CD4-positive, alpha-beta memory T cell (primary cell): ENCODE measurements at regions not wholly inside any gene's neighbourhood (a gene's known extent, or its start where the extent isn't known, plus 50 kb on each side); places are given as distances from the start of the nearest gene placed in this dataset.

Experiments used
- CTCF ChIA-PET: fragments of 350-600 bp; sonication (Branson Sonifier 250); formaldehyde crosslinking; loops from one replicate; lab custom pipeline; 2021; ENCODE audit warnings: inconsistent platforms; ENCODE audit not compliant: partially characterized antibody; lab: Charles Lee
- POLR2A ChIA-PET: fragments of 350-600 bp; sonication (Branson Sonifier 250); formaldehyde crosslinking; loops from one replicate; lab custom pipeline; 2021; ENCODE audit not compliant: partially characterized antibody; lab: Charles Lee
- DNase-seq, 5 donors: peaks; one replicate each; pipeline versions ENCODE4 v3.0.0 to v3.0.0-alpha.2; 2020 to 2022; ENCODE audit warnings: mixed read lengths in 1 of 5
- H3K27ac ChIP-seq: one replicate; pipeline ENCODE4 v1.7.0; 2013; ENCODE audit warnings: low read depth, low read length
- H3K27me3 ChIP-seq: 2 replicates; pipeline ENCODE4 v1.7.0; 2013; ENCODE audit warnings: mild to moderate bottlenecking, low read length, moderate library complexity; ENCODE audit not compliant: insufficient read depth
- H3K36me3 ChIP-seq: 2 replicates; pipeline ENCODE4 v1.7.0; 2013; ENCODE audit warnings: mild to moderate bottlenecking, low read length, moderate library complexity; ENCODE audit not compliant: insufficient read depth
- H3K4me1 ChIP-seq: 2 replicates; pipeline ENCODE4 v1.7.0; 2013; ENCODE audit warnings: mild to moderate bottlenecking, low read length, moderate library complexity; ENCODE audit not compliant: insufficient read depth
- H3K4me3 ChIP-seq, 2 donors: one replicate each; pipeline ENCODE4 v1.7.0; 2013; ENCODE audit warnings: low read length in 2 of 2, mild to moderate bottlenecking in 1 of 2
- H3K9me3 ChIP-seq, 2 donors: one replicate each; pipeline ENCODE4 v1.7.0; 2013; ENCODE audit warnings: low read length in 2 of 2, control low read depth in 1 of 2; ENCODE audit not compliant: control insufficient read depth in 1 of 2
- H3K27ac Mint-ChIP-seq, 7 donors: one replicate each; pipeline ENCODE4 v1.8.0; 2020 to 2021; ENCODE audit warnings: mixed read lengths in 7 of 7, mild to moderate bottlenecking in 6 of 7, inconsistent platforms in 3 of 7, moderate library complexity in 3 of 7
- H3K27me3 Mint-ChIP-seq, 2 donors: one replicate each; pipeline ENCODE4 v1.8.0; 2020 to 2021; ENCODE audit warnings: mixed read lengths in 2 of 2
- H3K36me3 Mint-ChIP-seq, 2 donors: one replicate each; pipeline ENCODE4 v1.8.0; 2020 to 2021; ENCODE audit warnings: mixed read lengths in 2 of 2, inconsistent platforms in 1 of 2, mild to moderate bottlenecking in 1 of 2
- H3K4me1 Mint-ChIP-seq, 4 donors: one replicate each; pipeline ENCODE4 v1.8.0; 2020 to 2021; ENCODE audit warnings: mixed read lengths in 4 of 4, mild to moderate bottlenecking in 1 of 4
- H3K4me3 Mint-ChIP-seq, 8 donors: one replicate each; pipeline ENCODE4 v1.8.0; 2020 to 2021; ENCODE audit warnings: mixed read lengths in 8 of 8, mild to moderate bottlenecking in 7 of 8, moderate library complexity in 6 of 8, inconsistent platforms in 3 of 8
- H3K9me3 Mint-ChIP-seq, 8 donors: one replicate each; pipeline ENCODE4 v1.8.0; 2020 to 2021; ENCODE audit warnings: mixed read lengths in 8 of 8, mild to moderate bottlenecking in 5 of 8, inconsistent platforms in 3 of 8, moderate library complexity in 1 of 8
- intact Hi-C: fragments of 100-400 bp; cut with micrococcal nuclease; formaldehyde crosslinking; loops from one replicate; pipeline ENCODE4 v1.15.1; 2023

DNA sequence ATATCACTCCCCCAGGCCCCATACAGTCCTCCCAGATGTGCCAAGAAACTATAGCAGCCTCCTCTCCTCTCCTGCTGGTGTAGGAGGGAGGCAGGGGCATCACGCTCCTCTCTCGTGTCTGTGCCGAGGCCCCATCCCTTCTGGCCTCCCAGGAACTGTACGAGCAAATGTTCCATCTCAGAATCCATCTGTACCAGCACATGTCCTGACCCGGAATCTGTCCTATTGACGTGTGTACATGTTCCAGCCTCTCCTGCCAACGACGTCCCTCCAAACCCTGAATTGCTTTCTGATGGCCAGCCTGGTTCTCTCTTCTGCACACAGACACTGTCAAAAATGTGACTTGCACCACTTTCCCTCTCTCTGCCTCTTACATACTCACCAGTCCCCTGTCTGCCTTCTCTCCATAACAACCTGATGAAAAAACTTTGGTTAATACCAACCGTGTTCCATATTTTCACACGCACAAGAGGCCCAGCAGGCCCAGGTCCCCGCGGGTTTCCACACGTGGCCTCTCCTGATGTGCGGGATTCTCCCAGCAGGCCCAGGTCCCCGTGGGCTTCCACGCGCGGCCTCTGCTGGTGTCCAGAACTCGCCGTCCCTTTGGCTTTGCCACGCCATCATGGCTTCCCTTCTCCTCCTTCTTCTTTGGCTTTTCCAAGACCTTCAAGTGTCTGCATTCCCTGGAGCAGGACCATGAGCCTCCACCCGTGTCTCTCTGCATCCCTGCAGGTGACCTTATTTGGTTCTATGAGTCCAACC, 125.2 kb upstream of the THBS2 start:
- Histone ChIP-seq H3K9me3 (no peaks in the 10 kb centered on the region), H3K36me3 (no peaks in the 10 kb centered on the region), H3K4me1 (no peaks in the 10 kb centered on the region), H3K27me3 (no peaks in the 10 kb centered on the region), H3K4me3 (no peak overlapping the region), H3K27ac (no peak overlapping the region)
- no peak for DNase-seq
- Mint-ChIP-seq H3K27ac (peak overlapping the region in 1 of 7 donors; percentile 1), H3K9me3 (peaks cover 3 to 31% (median 16%) of the 10 kb centered on the region in 8 donors), H3K4me1 (no peaks in the 10 kb centered on the region), H3K36me3 (peaks cover 0 to 2% of the 10 kb centered on the region in 2 donors), H3K27me3 (peaks cover 3 to 6% of the 10 kb centered on the region in 2 donors), H3K4me3 (no peak overlapping the region)
- intact Hi-C loops: no loop called here
- ChIA-PET CTCF (no interaction called here), POLR2A (no interaction called here)

- CTCF ChIA-PET: no interaction called here
- Mint-ChIP-seq H3K4me1 (no peaks in the 10 kb centered on the region), H3K4me3 (no peak overlapping the region), H3K36me3 (peaks cover 0 to 2% of the 10 kb centered on the region in 2 donors), H3K9me3 (peaks cover 3 to 25% (median 14%) of the 10 kb centered on the region in 8 donors), H3K27me3 (peaks cover 1 to 3% of the 10 kb centered on the region in 2 donors), H3K27ac (no peak overlapping the region)
- POLR2A ChIA-PET: no interaction called here
- intact Hi-C loops: no loop called here
- Histone ChIP-seq H3K36me3 (no peaks in the 10 kb centered on the region), H3K27me3 (no peaks in the 10 kb centered on the region), H3K4me1 (no peaks in the 10 kb centered on the region), H3K4me3 (no peak overlapping the region), H3K9me3 (no peaks in the 10 kb centered on the region), H3K27ac (no peak overlapping the region)
- no peak for DNase-seq
These were observed 122.8 kb upstream of the THBS2 start for GRCh38 chr6:169376458-169376857.

GRCh38 chr6:169372589-169372988, 118.9 kb upstream of the THBS2 start:
- Histone ChIP-seq H3K9me3 (no peaks in the 10 kb centered on the region), H3K4me1 (no peaks in the 10 kb centered on the region), H3K4me3 (no peak overlapping the region), H3K27ac (no peak overlapping the region), H3K36me3 (no peaks in the 10 kb centered on the region), H3K27me3 (no peaks in the 10 kb centered on the region)
- intact Hi-C loops: no loop called here
- no peak for DNase-seq
- H3K36me3 Mint-ChIP-seq: peaks cover 0 to 2% of the 10 kb centered on the region in 2 donors
- no peak overlapping the region for H3K4me3 Mint-ChIP-seq
- H3K27me3 Mint-ChIP-seq: no peaks in the 10 kb centered on the region
- H3K9me3 Mint-ChIP-seq: peaks cover 3 to 21% (median 12%) of the 10 kb centered on the region in 8 donors
- H3K4me1 Mint-ChIP-seq: no peaks in the 10 kb centered on the region
- ChIA-PET POLR2A (no interaction called here), CTCF (no interaction called here)
- no peak overlapping the region for H3K27ac Mint-ChIP-seq

DNA sequence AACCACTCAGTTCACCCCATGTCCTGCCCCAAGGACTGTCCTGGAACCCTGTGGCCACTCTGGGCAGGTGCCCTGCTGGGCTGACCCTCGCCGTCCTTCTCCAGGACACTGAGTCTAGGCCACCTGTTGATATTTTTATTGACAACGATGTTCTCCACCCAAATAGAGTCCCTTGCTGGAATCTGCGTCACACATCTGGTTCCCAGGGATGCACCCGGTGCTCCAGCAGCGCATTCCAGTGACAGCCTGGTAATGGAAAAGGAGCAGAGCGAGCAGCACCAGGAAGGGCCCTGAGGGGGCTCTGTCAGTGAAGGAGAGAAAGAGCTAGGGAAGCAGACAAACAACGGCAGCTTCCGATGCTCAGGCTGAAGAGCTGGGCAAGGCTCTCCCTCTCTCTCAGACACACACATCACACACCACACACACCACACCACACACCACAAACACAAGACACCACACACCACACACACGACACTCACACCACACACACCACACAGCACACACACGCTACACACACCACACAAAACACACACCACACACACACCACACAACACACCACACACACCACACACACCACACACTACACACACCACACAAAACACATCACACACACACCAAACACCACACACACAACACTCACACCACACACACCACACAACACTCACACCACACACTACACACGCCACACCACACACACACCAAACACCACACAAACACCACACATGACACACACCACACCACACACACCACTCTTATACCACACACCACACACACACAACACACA, 117.9 kb upstream of the THBS2 start:
- POLR2A ChIA-PET: no interaction called here
- Mint-ChIP-seq H3K36me3 (peaks cover 0 to 2% of the 10 kb centered on the region in 2 donors), H3K4me1 (no peaks in the 10 kb centered on the region), H3K27ac (peak overlapping the region in 1 of 7 donors; percentile 51), H3K27me3 (no peaks in the 10 kb centered on the region), H3K4me3 (no peak overlapping the region), H3K9me3 (peaks cover 2 to 16% (median 10%) of the 10 kb centered on the region in 8 donors)
- Histone ChIP-seq H3K4me3 (no peak overlapping the region), H3K36me3 (no peaks in the 10 kb centered on the region), H3K27me3 (no peaks in the 10 kb centered on the region), H3K4me1 (no peaks in the 10 kb centered on the region), H3K27ac (no peak overlapping the region), H3K9me3 (no peaks in the 10 kb centered on the region)
- DNase-seq: no peak
- CTCF ChIA-PET: no interaction called here
- intact Hi-C loops: no loop called here

- Mint-ChIP-seq H3K9me3 (peaks cover 0 to 10% (median 4%) of the 10 kb centered on the region in 8 donors), H3K27me3 (no peaks in the 10 kb centered on the region), H3K4me1 (no peaks in the 10 kb centered on the region), H3K36me3 (no peaks in the 10 kb centered on the region), H3K4me3 (no peak overlapping the region), H3K27ac (no peak overlapping the region)
- CTCF ChIA-PET: no interaction called here
- H3K4me3 ChIP-seq: no peak overlapping the region
- H3K36me3 ChIP-seq: no peaks in the 10 kb centered on the region
- no peaks in the 10 kb centered on the region for H3K4me1 ChIP-seq
- H3K27ac ChIP-seq: no peak overlapping the region
- intact Hi-C loops: no loop called here
- no peaks in the 10 kb centered on the region for H3K27me3 ChIP-seq
- DNase-seq: no peak
- POLR2A ChIA-PET: no interaction called here
- H3K9me3 ChIP-seq: no peaks in the 10 kb centered on the region
These were observed 117.2 kb upstream of the THBS2 start for GRCh38 chr6:169370666-169371343.

DNA sequence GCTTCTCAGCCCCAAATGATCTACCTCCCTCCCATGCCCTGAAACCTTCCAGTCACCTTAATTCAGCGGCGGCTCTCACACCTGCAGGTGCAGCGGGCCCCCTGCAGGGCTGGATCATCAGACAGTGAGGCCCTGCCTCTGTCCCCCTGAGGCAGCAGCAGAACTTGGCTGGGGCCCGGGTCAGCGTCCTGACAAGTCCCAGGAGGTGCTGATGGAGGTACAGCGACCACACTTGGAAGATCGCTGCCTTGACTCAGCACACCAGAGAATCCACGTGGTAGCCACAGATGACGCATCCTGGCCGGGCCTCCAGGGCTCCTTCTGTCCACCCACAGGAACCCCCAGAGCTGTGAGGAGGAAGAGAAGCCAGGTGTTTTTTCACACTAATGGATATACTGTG, 116.4 kb upstream of the THBS2 start:
- H3K4me1 ChIP-seq: no peaks in the 10 kb centered on the region
- no peak overlapping the region for H3K27ac Mint-ChIP-seq
- H3K36me3 Mint-ChIP-seq: no peaks in the 10 kb centered on the region
- intact Hi-C loops: no loop called here
- H3K9me3 ChIP-seq: no peaks in the 10 kb centered on the region
- no peak overlapping the region for H3K4me3 ChIP-seq
- H3K27me3 Mint-ChIP-seq: no peaks in the 10 kb centered on the region
- no peaks in the 10 kb centered on the region for H3K36me3 ChIP-seq
- H3K4me3 Mint-ChIP-seq: no peak overlapping the region
- no peak overlapping the region for H3K27ac ChIP-seq
- peaks cover 0 to 6% (median 2%) of the 10 kb centered on the region in 8 donors for H3K9me3 Mint-ChIP-seq
- no peaks in the 10 kb centered on the region for H3K27me3 ChIP-seq
- ChIA-PET CTCF (no interaction called here), POLR2A (no interaction called here)
- no peaks in the 10 kb centered on the region for H3K4me1 Mint-ChIP-seq
- DNase-seq: no peak

- Mint-ChIP-seq H3K4me3 (no peak overlapping the region), H3K27me3 (no peaks in the 10 kb centered on the region), H3K36me3 (no peaks in the 10 kb centered on the region), H3K27ac (no peak overlapping the region), H3K4me1 (no peaks in the 10 kb centered on the region), H3K9me3 (peaks cover 0 to 5% (median 0%) of the 10 kb centered on the region in 8 donors)
- Histone ChIP-seq H3K36me3 (no peaks in the 10 kb centered on the region), H3K9me3 (no peaks in the 10 kb centered on the region), H3K27me3 (no peaks in the 10 kb centered on the region), H3K4me3 (no peak overlapping the region), H3K4me1 (no peaks in the 10 kb centered on the region), H3K27ac (no peak overlapping the region)
- ChIA-PET POLR2A (no interaction called here), CTCF (no interaction called here)
- no peak for DNase-seq
- intact Hi-C loops: no loop called here
These were observed 114.6 kb upstream of the THBS2 start for GRCh38 chr6:169368200-169368599.
